ENCODE measurements at regions not wholly inside any gene's neighbourhood (a gene's known extent, or its start where the extent isn't known, plus 50 kb on each side); places are given as distances from the start of the nearest gene placed in this dataset.

GRCh38 chr20:57027777-57028176 lies 238.7 kb downstream of the BMP7 start:
- TF ChIP-seq CTCF (IDR thresholded peaks at IDR 0.05) = no peak
- H3K27ac ChIP-seq = no peak overlapping the region
- no peaks in the 10 kb centered on the region for H3K4me1 ChIP-seq

GRCh38 chr20:57030611-57031600 lies 235.5 kb downstream of the BMP7 start:
- no peak for TF ChIP-seq CTCF (IDR thresholded peaks at IDR 0.05)
- Histone ChIP-seq H3K4me1 (no peaks in the 10 kb centered on the region), H3K36me3 (no peaks in the 10 kb centered on the region), H3K27me3 (no peaks in the 10 kb centered on the region), H3K27ac (no peak overlapping the region), H3K4me3 (no peak overlapping the region), H3K9me3 (peaks cover 3 to 11% of the 10 kb centered on the region in 2 donors)
- DNase-seq (ENCODE audit: low spot score) = no peak

More at GRCh38 chr20:57027777-57028176, 238.7 kb downstream of the BMP7 start:
- H3K4me3 ChIP-seq = no peak overlapping the region
- no peak for DNase-seq (ENCODE audit: low spot score)
- H3K36me3 ChIP-seq = no peaks in the 10 kb centered on the region
- no peaks in the 10 kb centered on the region for H3K27me3 ChIP-seq
- H3K9me3 ChIP-seq = no peaks in the 10 kb centered on the region

GRCh38 chr20:57031867-57032355 lies 234.5 kb downstream of the BMP7 start:
- Histone ChIP-seq H3K27me3 (no peaks in the 10 kb centered on the region), H3K4me1 (no peaks in the 10 kb centered on the region), H3K36me3 (no peaks in the 10 kb centered on the region), H3K4me3 (no peak overlapping the region), H3K9me3 (peaks cover 3 to 11% of the 10 kb centered on the region in 2 donors), H3K27ac (no peak overlapping the region)
- no peak for TF ChIP-seq CTCF (IDR thresholded peaks at IDR 0.05)
- DNase-seq (ENCODE audit: low spot score) = no peak

GRCh38 chr20:57032847-57033246 lies 233.6 kb downstream of the BMP7 start:
- H3K27me3 ChIP-seq = no peaks in the 10 kb centered on the region
- no peaks in the 10 kb centered on the region for H3K36me3 ChIP-seq
- no peaks in the 10 kb centered on the region for H3K4me1 ChIP-seq
- H3K4me3 ChIP-seq = no peak overlapping the region
- H3K9me3 ChIP-seq = peaks cover 3 to 11% of the 10 kb centered on the region in 2 donors
- no peak for TF ChIP-seq CTCF (IDR thresholded peaks at IDR 0.05)
- H3K27ac ChIP-seq = no peak overlapping the region
- DNase-seq (ENCODE audit: low spot score) = no peak

GRCh38 chr20:57034001-57034400 lies 232.4 kb downstream of the BMP7 start:
- DNase-seq (ENCODE audit: low spot score) = no peak

More at GRCh38 chr20:57034001-57034400, 232.4 kb downstream of the BMP7 start:
- Histone ChIP-seq H3K4me3 (no peak overlapping the region), H3K27me3 (no peaks in the 10 kb centered on the region), H3K27ac (no peak overlapping the region), H3K9me3 (peaks cover 3 to 11% of the 10 kb centered on the region in 2 donors), H3K36me3 (no peaks in the 10 kb centered on the region), H3K4me1 (no peaks in the 10 kb centered on the region)
- no peak for TF ChIP-seq CTCF (IDR thresholded peaks at IDR 0.05)
